Endothelial cell of umbilical vein (primary cell): ENCODE measurements at regions not wholly inside any gene's neighbourhood (a gene's known extent, or its start where the extent isn't known, plus 50 kb on each side); places are given as distances from the start of the nearest gene placed in this dataset.

Experiments used
- BruUV-seq: library from RNA; stranded (reverse); fragments of 400-500 nt; replicated peaks from 2 replicates; lab custom pipeline; 2021; lab: Mats Ljungman, UMichigan
- CTCF ChIA-PET: fragments of 300-600, 350-600 bp; sonication (Branson Sonifier 250); formaldehyde crosslinking; loops from one replicate; lab custom pipeline; 2021; ENCODE audit warnings: antibody characterized with exemption, inconsistent platforms; lab: Charles Lee
- POLR2A ChIA-PET: fragments of 300-600, 350-600 bp; sonication (Branson Sonifier 250); formaldehyde crosslinking; loops from one replicate; lab custom pipeline; 2021; ENCODE audit warnings: antibody characterized with exemption, inconsistent platforms; lab: Charles Lee
- DNase-seq: peaks from one replicate; pipeline ENCODE4 v3.0.0-alpha.2; 2011; ENCODE audit warnings: low read depth, low spot score
- FAIRE-seq: peaks from 2 replicates; lab custom pipeline; 2011; peaks lifted over from hg19 to GRCh38; lab: Jason Lieb, UNC
- H2AFZ ChIP-seq: 2 replicates; pipeline ENCODE4 v1.6.0; 2012; ENCODE audit warnings: low read depth, low read length, control low read depth, inconsistent platforms
- H3K27ac ChIP-seq: 2 replicates; pipeline ENCODE4 v1.5.1; 2011; ENCODE audit warnings: low read depth, mild to moderate bottlenecking, control low read depth, low read length, moderate library complexity; ENCODE audit not compliant: insufficient read depth
- H3K27me3 ChIP-seq, 2 experiments: 2 replicates each; pipeline versions ENCODE4 v1.6.0 to v1.6.1; 2011; ENCODE audit warnings: low read length in 2 of 2, mixed read lengths in 1 of 2; ENCODE audit not compliant: control insufficient read depth in 2 of 2, insufficient read depth in 2 of 2
- H3K36me3 ChIP-seq, 2 experiments: 2 replicates in 1 of 2; 3 replicates in 1 of 2; pipeline ENCODE4 v1.5.1; 2011; ENCODE audit warnings: low read length in 2 of 2, mild to moderate bottlenecking in 1 of 2, moderate library complexity in 1 of 2; ENCODE audit not compliant: control insufficient read depth in 2 of 2, insufficient read depth in 2 of 2; ENCODE audit errors: extremely low read depth in 1 of 2
- H3K4me1 ChIP-seq: 3 replicates; pipeline ENCODE4 v1.5.1; 2011; ENCODE audit warnings: mild to moderate bottlenecking, low read length; ENCODE audit not compliant: control insufficient read depth, insufficient read depth; ENCODE audit errors: extremely low read depth
- H3K4me2 ChIP-seq: 2 replicates; pipeline ENCODE4 v1.6.1; 2011; ENCODE audit warnings: low read length, control low read depth, mixed read lengths; ENCODE audit not compliant: insufficient read depth
- H3K4me3 ChIP-seq, 3 experiments: fragments of 200-600 bp in 1 of 3; sonication (generic), shearing (Covaris generic) in 1 of 3; replicated peaks in 1 of 3; 2 replicates each; pipeline ENCODE4 v1.5.1; 2011 to 2016; ENCODE audit warnings: control low read depth in 3 of 3, low read length in 3 of 3, mild to moderate bottlenecking in 2 of 3, inconsistent platforms in 1 of 3, low read depth in 1 of 3, moderate library complexity in 1 of 3; ENCODE audit not compliant: insufficient read depth in 1 of 3
- H3K79me2 ChIP-seq: 2 replicates; pipeline ENCODE4 v1.6.0; 2012; ENCODE audit warnings: low read length, inconsistent platforms; ENCODE audit not compliant: control insufficient read depth, insufficient read depth
- H3K9ac ChIP-seq: replicated peaks from 2 replicates; pipeline ENCODE3; 2011; ENCODE audit warnings: low read length, control low read depth; ENCODE audit not compliant: insufficient read depth; ENCODE audit errors: extremely low read depth
- H3K9me1 ChIP-seq: replicated peaks from 3 replicates; pipeline ENCODE4 v1.6.0; 2011; ENCODE audit warnings: mild to moderate bottlenecking, low read length; ENCODE audit not compliant: control insufficient read depth, insufficient read depth; ENCODE audit errors: extremely low read depth
- H3K9me3 ChIP-seq: replicated peaks from 2 replicates; pipeline ENCODE4 v1.5.1; 2012; ENCODE audit warnings: low read length, inconsistent platforms; ENCODE audit not compliant: control insufficient read depth, insufficient read depth
- H4K20me1 ChIP-seq: replicated peaks from 2 replicates; pipeline ENCODE3; 2011; ENCODE audit warnings: mild to moderate bottlenecking, low read length; ENCODE audit not compliant: control insufficient read depth, insufficient read depth; ENCODE audit errors: extremely low read depth
- CTCF ChIP-seq, 2 donors: IDR thresholded peaks; 1 replicate in 1 of 2; 2 replicates in 1 of 2; pipeline ENCODE4 v1.5.1; 2011; ENCODE audit warnings: low read length in 2 of 2, mild to moderate bottlenecking in 2 of 2, moderate library complexity in 2 of 2, control low read depth in 1 of 2, inconsistent platforms in 1 of 2, low read depth in 1 of 2; ENCODE audit not compliant: insufficient read depth in 1 of 2; ENCODE audit errors: extremely low read depth in 1 of 2
- EZH2 ChIP-seq: IDR thresholded peaks from 2 replicates; pipeline ENCODE4 v1.6.1; 2012; ENCODE audit warnings: borderline replicate concordance, low read depth, mild to moderate bottlenecking, moderate library complexity, low read length, inconsistent platforms; ENCODE audit not compliant: severe bottlenecking
- FOS ChIP-seq: IDR thresholded peaks from 2 replicates; pipeline ENCODE4 v1.6.1; 2011; ENCODE audit warnings: mild to moderate bottlenecking, low read length, moderate library complexity, borderline replicate concordance; ENCODE audit not compliant: insufficient read depth
- GATA2 ChIP-seq: IDR thresholded peaks from 2 replicates; pipeline ENCODE4 v1.7.0; 2011; ENCODE audit warnings: low read depth, mild to moderate bottlenecking, moderate library complexity, mixed read lengths, low read length; ENCODE audit not compliant: insufficient read length, insufficient read depth
- JUN ChIP-seq: IDR thresholded peaks from 2 replicates; pipeline ENCODE4 v1.6.1; 2011; ENCODE audit warnings: borderline replicate concordance, low read depth; ENCODE audit not compliant: insufficient read length, insufficient read depth
- MYC ChIP-seq: IDR thresholded peaks from one replicate; pipeline ENCODE4 v1.6.1; 2011; ENCODE audit warnings: mild to moderate bottlenecking, low read depth, low read length
- POLR2A ChIP-seq: IDR thresholded peaks from 2 replicates; pipeline ENCODE4 v1.6.1; 2012; ENCODE audit warnings: low read depth, mild to moderate bottlenecking, control low read depth, low read length
- POLR2AphosphoS5 ChIP-seq: IDR thresholded peaks from 2 replicates; pipeline ENCODE4 v1.6.1; 2012; ENCODE audit warnings: low read depth, mild to moderate bottlenecking, control low read depth, low read length, moderate library complexity; ENCODE audit not compliant: insufficient read depth
- dilution Hi-C: fragments of 300-500 bp; cut with MboI; formaldehyde crosslinking; loops from one replicate; pipeline ENCODE4 v1.15.0; 2019; ENCODE audit warnings: low sequenced_read_pairs; ENCODE audit not compliant: extremely low pct_ligation_motif_present
- intact Hi-C: fragments of 100-400 bp; cut with micrococcal nuclease; formaldehyde crosslinking; loops from one replicate; pipeline ENCODE4 v1.10.0; 2022
- TF ChIP-seq, protein P1 (sequence below): IDR thresholded peaks from 2 replicates; pipeline ENCODE4 v1.6.1; 2011; ENCODE audit not compliant: insufficient read depth, insufficient read length

DNA sequence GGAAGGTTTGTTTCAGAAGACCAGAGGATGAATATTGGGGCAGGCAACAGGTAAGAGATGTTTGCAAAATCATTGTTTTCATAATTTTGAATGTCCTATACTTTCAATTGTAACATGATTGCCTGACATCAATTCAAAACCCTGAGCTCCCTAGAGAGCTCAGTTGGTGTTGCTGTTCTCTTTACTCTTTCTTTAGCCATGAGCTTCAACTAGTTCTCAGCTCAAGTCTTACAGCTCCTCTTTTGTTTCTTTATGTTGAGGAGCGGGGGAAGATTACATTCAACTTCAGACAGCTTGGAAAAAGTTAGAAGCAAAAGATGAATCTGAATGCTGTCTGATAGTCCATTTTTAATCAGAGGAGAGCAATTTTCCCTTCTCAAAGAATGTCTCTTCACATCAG, 144.8 kb upstream of the TACR1 start:
- no peaks in the 10 kb centered on the region for H3K36me3 ChIP-seq
- H3K4me2 ChIP-seq, result no peak overlapping the region
- DNase-seq, result no peak
- H3K4me3 ChIP-seq, result no peak overlapping the region
- H3K27me3 ChIP-seq, result no peaks in the 10 kb centered on the region
- ChIA-PET POLR2A (no interaction called here), CTCF (no interaction called here)
- no peaks in the 10 kb centered on the region for H3K9me3 ChIP-seq
- TF ChIP-seq MYC, result no peak
- no peak for TF ChIP-seq GATA2
- TF ChIP-seq EZH2, result no peak
- no peak for TF ChIP-seq FOS
- no peak for TF ChIP-seq JUN
- TF ChIP-seq, protein P1, sequence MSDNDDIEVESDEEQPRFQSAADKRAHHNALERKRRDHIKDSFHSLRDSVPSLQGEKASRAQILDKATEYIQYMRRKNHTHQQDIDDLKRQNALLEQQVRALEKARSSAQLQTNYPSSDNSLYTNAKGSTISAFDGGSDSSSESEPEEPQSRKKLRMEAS, result no peak
- TF ChIP-seq POLR2A, result no peak
- TF ChIP-seq CTCF (IDR thresholded peaks at IDR 0.05; ENCODE audit: extremely low read depth in 1 of 2, insufficient read depth in 1 of 2, low read depth in 1 of 2, low read length in 2 of 2), result no peak
- no peak for TF ChIP-seq POLR2AphosphoS5
- no peak overlapping the region for H2AFZ ChIP-seq
- no peaks in the 10 kb centered on the region for H3K9me1 ChIP-seq
- H3K9ac ChIP-seq, result no peak overlapping the region
- no peak overlapping the region for H3K27ac ChIP-seq
- no peaks in the 10 kb centered on the region for H4K20me1 ChIP-seq
- FAIRE-seq, result no peak
- no peaks in the 10 kb centered on the region for H3K79me2 ChIP-seq
- no TSS peak for BruUV-seq
- intact Hi-C loops, result no loop called here
- H3K4me1 ChIP-seq, result no peaks in the 10 kb centered on the region
- dilution Hi-C loops, result no loop called here
